BE2C (cell line): ENCODE measurements at regions not wholly inside any gene's neighbourhood (a gene's known extent, or its start where the extent isn't known, plus 50 kb on each side); places are given as distances from the start of the nearest gene placed in this dataset.

Experiments used
- DNase-seq: peaks from one replicate; pipeline ENCODE4 v3.0.0-alpha.2; 2020
- H3K27me3 ChIP-seq: fragments of 250-450 bp; sonication (Bioruptor Pico); 2 replicates; pipeline ENCODE4 v1.5.1; 2020; ENCODE audit warnings: mild to moderate bottlenecking
- H3K36me3 ChIP-seq: fragments of 250-450 bp; sonication (Bioruptor Pico); 2 replicates; pipeline ENCODE4 v1.5.1; 2020; ENCODE audit warnings: mild to moderate bottlenecking
- H3K4me1 ChIP-seq: fragments of 250-450 bp; sonication (Bioruptor Pico); 2 replicates; pipeline ENCODE4 v1.5.1; 2020
- H3K4me3 ChIP-seq: 2 replicates; pipeline ENCODE4 v1.5.1; 2011; ENCODE audit warnings: low read depth, low read length
- H3K9me3 ChIP-seq: fragments of 250-450 bp; sonication (Bioruptor Pico); 2 replicates; pipeline ENCODE4 v1.5.1; 2020
- TF ChIP-seq, protein P1 (sequence below): IDR thresholded peaks from 2 replicates; pipeline ENCODE4 v1.5.1; 2012; ENCODE audit warnings: mild to moderate bottlenecking, low read depth, low read length

DNA sequence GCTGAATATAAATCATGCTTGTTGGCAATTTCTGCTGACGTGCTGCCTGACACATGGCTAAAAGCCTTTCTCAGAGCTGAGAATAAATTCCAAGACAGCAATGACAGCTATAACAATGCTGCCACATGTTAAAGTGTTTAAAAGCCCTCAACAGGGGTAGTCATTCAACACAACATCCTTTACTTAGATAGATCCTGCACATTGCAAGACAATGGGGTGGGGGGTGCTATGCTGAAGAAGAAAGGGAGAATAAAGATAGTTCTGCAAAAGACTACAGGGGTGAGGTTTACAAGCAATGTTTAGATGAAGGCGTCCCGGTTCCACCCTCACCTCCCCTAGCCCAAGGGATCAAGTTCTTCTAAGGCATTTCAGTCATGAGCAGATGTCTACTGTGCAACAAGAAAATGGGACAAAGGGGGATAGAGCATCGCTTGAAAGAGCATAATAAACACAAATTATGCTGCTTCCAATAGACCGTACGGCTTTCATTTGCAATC is 291.0 kb upstream of the ACVR2A start:
- Histone ChIP-seq H3K27me3 (no peaks in the 10 kb centered on the region), H3K9me3 (no peaks in the 10 kb centered on the region), H3K4me1 (no peaks in the 10 kb centered on the region), H3K36me3 (no peaks in the 10 kb centered on the region), H3K4me3 (no peak overlapping the region)
- TF ChIP-seq, protein P1, sequence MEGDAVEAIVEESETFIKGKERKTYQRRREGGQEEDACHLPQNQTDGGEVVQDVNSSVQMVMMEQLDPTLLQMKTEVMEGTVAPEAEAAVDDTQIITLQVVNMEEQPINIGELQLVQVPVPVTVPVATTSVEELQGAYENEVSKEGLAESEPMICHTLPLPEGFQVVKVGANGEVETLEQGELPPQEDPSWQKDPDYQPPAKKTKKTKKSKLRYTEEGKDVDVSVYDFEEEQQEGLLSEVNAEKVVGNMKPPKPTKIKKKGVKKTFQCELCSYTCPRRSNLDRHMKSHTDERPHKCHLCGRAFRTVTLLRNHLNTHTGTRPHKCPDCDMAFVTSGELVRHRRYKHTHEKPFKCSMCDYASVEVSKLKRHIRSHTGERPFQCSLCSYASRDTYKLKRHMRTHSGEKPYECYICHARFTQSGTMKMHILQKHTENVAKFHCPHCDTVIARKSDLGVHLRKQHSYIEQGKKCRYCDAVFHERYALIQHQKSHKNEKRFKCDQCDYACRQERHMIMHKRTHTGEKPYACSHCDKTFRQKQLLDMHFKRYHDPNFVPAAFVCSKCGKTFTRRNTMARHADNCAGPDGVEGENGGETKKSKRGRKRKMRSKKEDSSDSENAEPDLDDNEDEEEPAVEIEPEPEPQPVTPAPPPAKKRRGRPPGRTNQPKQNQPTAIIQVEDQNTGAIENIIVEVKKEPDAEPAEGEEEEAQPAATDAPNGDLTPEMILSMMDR: no peak
- DNase-seq: no peak

DNA sequence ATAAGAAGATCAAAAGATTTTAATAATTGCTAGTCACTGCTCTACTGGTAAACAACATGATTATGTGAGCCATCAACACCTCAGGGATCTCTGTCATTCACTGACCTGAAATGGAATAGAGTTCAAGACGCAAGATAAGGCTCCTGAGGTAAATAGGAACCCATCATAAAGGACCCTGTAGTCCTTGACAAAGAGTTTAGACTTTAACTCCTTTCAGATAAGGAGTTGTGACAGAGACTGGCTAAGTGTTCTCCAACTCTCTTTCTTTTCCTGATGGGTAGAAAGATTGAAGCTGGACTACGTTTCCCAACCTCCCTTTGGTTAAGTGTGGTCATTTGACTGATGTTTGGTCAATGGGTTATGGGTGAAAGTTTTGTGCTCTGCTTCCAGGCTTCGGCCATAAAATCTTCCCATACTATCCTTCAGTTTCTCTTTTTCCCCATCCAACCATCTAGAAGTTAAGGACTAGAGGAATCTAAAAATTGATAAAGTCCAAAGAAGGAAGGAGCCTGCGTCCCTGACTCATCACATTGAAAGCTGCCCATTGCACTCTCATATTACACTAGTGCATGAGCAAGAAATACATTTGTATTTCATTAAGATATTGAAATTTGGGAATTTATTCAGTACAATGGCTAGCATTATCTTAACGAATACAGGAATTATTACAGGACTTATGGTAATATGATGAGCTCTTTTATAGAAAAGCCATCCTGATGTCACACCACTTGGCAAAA is 293.7 kb upstream of the ACVR2A start:
- no peak for DNase-seq
- no peak overlapping the region for H3K4me3 ChIP-seq
- no peaks in the 10 kb centered on the region for H3K27me3 ChIP-seq
- H3K9me3 ChIP-seq: no peaks in the 10 kb centered on the region
- no peaks in the 10 kb centered on the region for H3K4me1 ChIP-seq
- TF ChIP-seq, protein P1: no peak
- no peaks in the 10 kb centered on the region for H3K36me3 ChIP-seq

DNA sequence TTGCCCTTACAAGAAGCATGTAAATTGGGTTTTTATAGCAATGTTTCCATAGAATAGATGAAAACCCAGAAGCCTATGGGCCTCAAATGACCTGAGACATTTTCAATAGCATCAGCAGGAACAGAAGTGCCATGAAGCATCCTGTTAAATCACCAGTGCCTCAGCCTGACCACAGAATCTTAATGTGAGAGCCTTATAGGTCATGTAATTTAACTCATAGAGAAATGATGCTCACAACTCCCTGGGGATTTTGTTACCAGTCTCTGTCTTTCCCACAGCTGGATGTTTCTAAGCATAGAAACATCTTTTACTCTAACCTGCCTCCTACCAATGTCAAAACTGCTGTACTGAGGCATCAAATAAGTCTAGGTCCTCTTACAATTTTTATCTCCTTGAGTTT is 295.8 kb upstream of the ACVR2A start:
- DNase-seq: no peak
- TF ChIP-seq, protein P1: no peak
- Histone ChIP-seq H3K4me1 (no peaks in the 10 kb centered on the region), H3K36me3 (no peaks in the 10 kb centered on the region), H3K4me3 (no peak overlapping the region), H3K9me3 (no peaks in the 10 kb centered on the region), H3K27me3 (no peaks in the 10 kb centered on the region)

DNA sequence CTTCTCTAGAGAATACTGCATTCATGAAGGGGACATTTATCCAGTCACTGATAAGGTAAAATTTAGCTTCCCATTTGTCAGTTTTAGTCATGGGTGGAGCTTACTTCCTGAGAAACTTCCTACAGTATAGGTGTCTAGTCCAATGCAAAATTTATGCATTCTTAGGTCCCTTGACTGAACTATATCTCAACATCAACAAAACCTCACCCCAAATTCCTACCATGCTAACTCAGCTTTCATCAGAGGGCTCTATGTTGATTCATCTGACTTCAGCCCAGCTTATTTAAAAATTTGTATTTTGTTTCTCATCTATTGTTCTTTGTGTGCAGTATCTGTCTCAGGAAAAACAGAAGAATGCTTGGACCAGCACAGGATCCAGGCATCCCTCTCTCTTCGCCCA is 296.4 kb upstream of the ACVR2A start:
- H3K36me3 ChIP-seq: no peaks in the 10 kb centered on the region
- H3K27me3 ChIP-seq: no peaks in the 10 kb centered on the region
- no peaks in the 10 kb centered on the region for H3K9me3 ChIP-seq
- H3K4me1 ChIP-seq: no peaks in the 10 kb centered on the region
- H3K4me3 ChIP-seq: no peak overlapping the region
- TF ChIP-seq, protein P1: no peak
- DNase-seq: no peak

GRCh38 chr2:147547440-147547839 is 297.4 kb upstream of the ACVR2A start:
- Histone ChIP-seq H3K36me3 (no peaks in the 10 kb centered on the region), H3K27me3 (no peaks in the 10 kb centered on the region), H3K4me1 (no peaks in the 10 kb centered on the region), H3K4me3 (no peak overlapping the region), H3K9me3 (no peaks in the 10 kb centered on the region)
- DNase-seq: no peak
- TF ChIP-seq, protein P1: no peak

DNA sequence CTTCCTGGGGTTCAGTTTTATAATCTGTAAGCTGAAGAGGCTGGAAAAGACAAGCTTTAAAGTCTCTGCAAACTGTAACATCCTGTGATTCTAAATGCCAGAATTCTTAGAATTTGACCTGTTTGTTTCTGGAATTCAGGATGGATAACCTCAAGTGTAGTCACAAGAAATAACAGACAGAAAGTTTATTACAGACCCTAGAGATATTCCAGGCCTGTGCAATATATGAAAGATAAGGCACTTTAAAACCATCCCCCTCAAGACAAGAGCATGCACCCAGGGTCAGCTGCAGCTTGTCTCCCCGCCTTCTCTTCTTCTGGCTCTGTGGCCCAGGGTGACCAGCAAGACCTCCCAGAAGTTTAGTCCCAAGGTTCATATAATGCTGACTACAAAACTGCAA is 298.7 kb upstream of the ACVR2A start:
- H3K27me3 ChIP-seq: no peaks in the 10 kb centered on the region
- DNase-seq: no peak
- H3K9me3 ChIP-seq: no peaks in the 10 kb centered on the region
- no peak overlapping the region for H3K4me3 ChIP-seq
- TF ChIP-seq, protein P1: no peak
- no peaks in the 10 kb centered on the region for H3K36me3 ChIP-seq
- no peaks in the 10 kb centered on the region for H3K4me1 ChIP-seq
